ENCODE measurements at regions not wholly inside any gene's neighbourhood (a gene's known extent, or its start where the extent isn't known, plus 50 kb on each side); places are given as distances from the start of the nearest gene placed in this dataset.

DNA sequence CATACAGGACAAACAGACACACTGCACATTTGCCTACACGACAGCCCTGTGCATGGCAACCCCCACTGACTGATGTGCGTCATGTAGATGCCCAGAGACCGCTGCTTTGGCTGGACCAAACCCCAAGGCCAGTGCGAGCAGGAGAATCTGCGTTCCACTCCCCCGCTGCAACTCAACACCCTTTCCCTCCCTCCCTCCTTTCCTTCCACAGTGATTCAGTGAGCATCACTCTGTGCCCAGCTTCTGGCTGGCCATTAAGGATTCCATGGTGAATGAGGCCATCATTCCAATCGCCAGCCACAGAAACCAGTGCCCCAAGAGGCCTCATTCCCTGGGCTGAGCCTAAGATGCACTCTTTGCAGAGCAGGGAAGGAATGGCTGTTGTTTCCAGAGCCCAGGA lies 61.6 kb downstream of the GSX1 start:
- Histone ChIP-seq H3K27me3 (ENCODE audit: control insufficient read depth in 1 of 2, insufficient read depth in 1 of 2, low read length in 2 of 2) (peaks cover 30 to 65% of the 10 kb centered on the region in 2 experiments), H3K4me1 (ENCODE audit: control insufficient read depth, insufficient read depth, low read depth, low read length) (no peaks in the 10 kb centered on the region), H2AK5ac (ENCODE audit: low read length, severe bottlenecking) (no peak overlapping the region), H3K36me3 (ENCODE audit: control insufficient read depth in 1 of 2, insufficient read depth in 2 of 2, low read depth in 1 of 2, low read length in 2 of 2) (no peaks in the 10 kb centered on the region), H4K91ac (ENCODE audit: low read length) (no peak overlapping the region), H3K4me2 (ENCODE audit: low read length, poor library complexity, severe bottlenecking) (no peak overlapping the region), H2BK12ac (ENCODE audit: low read length in 2 of 2) (no peak overlapping the region), H2BK15ac (ENCODE audit: low read depth, poor library complexity, severe bottlenecking) (no peak overlapping the region), H2BK120ac (ENCODE audit: low read depth, low read length) (no peak overlapping the region), H3K23ac (ENCODE audit: low read length in 2 of 2) (no peak overlapping the region), H3K27ac (ENCODE audit: low read length, poor library complexity, severe bottlenecking) (no peak overlapping the region), H3K4me3 (ENCODE audit: insufficient read depth in 1 of 2, low read depth in 1 of 2, low read length in 2 of 2) (peak overlapping the region in 1 of 2 experiments; percentile 9), H3K79me1 (replicated peaks; ENCODE audit: low read length, poor library complexity, severe bottlenecking) (no peaks in the 10 kb centered on the region), H3K9me3 (ENCODE audit: control insufficient read depth, low read length) (no peaks in the 10 kb centered on the region), H3K14ac (ENCODE audit: low read length in 2 of 2) (no peak overlapping the region), H3K18ac (ENCODE audit: low read depth in 1 of 2, low read length in 2 of 2) (no peak overlapping the region), H2BK5ac (ENCODE audit: low read depth, low read length, poor library complexity, severe bottlenecking) (no peak overlapping the region), H3K4ac (ENCODE audit: low read depth in 1 of 2, low read length in 2 of 2) (no peak overlapping the region), H4K8ac (ENCODE audit: low read length) (no peak overlapping the region), H2AFZ (ENCODE audit: low read depth, low read length) (no peak overlapping the region), H3K9ac (ENCODE audit: low read length) (no peak overlapping the region)
- no peak for DNase-seq
- 87% methylated on average over 7 of the region's 7 CpGs for WGBS

DNA sequence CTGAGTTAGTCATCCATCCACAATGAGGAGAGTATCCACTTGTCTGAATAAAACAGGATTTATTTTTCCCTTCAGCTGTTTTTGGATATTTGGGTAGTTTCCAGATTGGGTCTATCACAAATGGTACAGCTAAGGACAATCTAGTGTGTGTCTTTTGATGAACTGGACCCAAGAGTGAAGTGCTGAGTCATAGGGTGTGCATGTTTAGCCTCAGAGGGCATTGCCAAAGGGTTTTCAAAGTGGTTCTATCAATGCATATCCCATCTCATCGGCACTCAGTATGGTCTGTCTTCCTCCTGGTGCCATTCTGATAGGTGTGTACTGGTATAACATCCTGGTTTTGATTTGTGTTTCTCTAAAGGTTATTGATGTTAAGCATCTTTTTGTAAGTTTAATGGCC lies 62.3 kb downstream of the GSX1 start:
- Histone ChIP-seq H3K27ac (ENCODE audit: low read length, poor library complexity, severe bottlenecking) (no peak overlapping the region), H3K79me1 (replicated peaks; ENCODE audit: low read length, poor library complexity, severe bottlenecking) (no peaks in the 10 kb centered on the region), H4K8ac (ENCODE audit: low read length) (no peak overlapping the region), H3K9me3 (ENCODE audit: control insufficient read depth, low read length) (no peaks in the 10 kb centered on the region), H3K4me1 (ENCODE audit: control insufficient read depth, insufficient read depth, low read depth, low read length) (no peaks in the 10 kb centered on the region), H3K14ac (ENCODE audit: low read length in 2 of 2) (no peak overlapping the region), H3K4me3 (ENCODE audit: insufficient read depth in 1 of 2, low read depth in 1 of 2, low read length in 2 of 2) (no peak overlapping the region), H3K4ac (ENCODE audit: low read depth in 1 of 2, low read length in 2 of 2) (no peak overlapping the region), H2AFZ (ENCODE audit: low read depth, low read length) (no peak overlapping the region), H3K23ac (ENCODE audit: low read length in 2 of 2) (no peak overlapping the region), H3K36me3 (ENCODE audit: control insufficient read depth in 1 of 2, insufficient read depth in 2 of 2, low read depth in 1 of 2, low read length in 2 of 2) (no peaks in the 10 kb centered on the region), H2BK120ac (ENCODE audit: low read depth, low read length) (no peak overlapping the region), H3K4me2 (ENCODE audit: low read length, poor library complexity, severe bottlenecking) (no peak overlapping the region), H2BK12ac (ENCODE audit: low read length in 2 of 2) (no peak overlapping the region), H4K91ac (ENCODE audit: low read length) (no peak overlapping the region), H2BK5ac (ENCODE audit: low read depth, low read length, poor library complexity, severe bottlenecking) (no peak overlapping the region), H2AK5ac (ENCODE audit: low read length, severe bottlenecking) (no peak overlapping the region), H3K27me3 (ENCODE audit: control insufficient read depth in 1 of 2, insufficient read depth in 1 of 2, low read length in 2 of 2) (peaks cover 35 to 69% of the 10 kb centered on the region in 2 experiments), H3K18ac (ENCODE audit: low read depth in 1 of 2, low read length in 2 of 2) (no peak overlapping the region), H2BK15ac (ENCODE audit: low read depth, poor library complexity, severe bottlenecking) (no peak overlapping the region), H3K9ac (ENCODE audit: low read length) (no peak overlapping the region)
- DNase-seq, result no peak
- 100% methylated on average over 1 of the region's 1 CpG for WGBS

DNA sequence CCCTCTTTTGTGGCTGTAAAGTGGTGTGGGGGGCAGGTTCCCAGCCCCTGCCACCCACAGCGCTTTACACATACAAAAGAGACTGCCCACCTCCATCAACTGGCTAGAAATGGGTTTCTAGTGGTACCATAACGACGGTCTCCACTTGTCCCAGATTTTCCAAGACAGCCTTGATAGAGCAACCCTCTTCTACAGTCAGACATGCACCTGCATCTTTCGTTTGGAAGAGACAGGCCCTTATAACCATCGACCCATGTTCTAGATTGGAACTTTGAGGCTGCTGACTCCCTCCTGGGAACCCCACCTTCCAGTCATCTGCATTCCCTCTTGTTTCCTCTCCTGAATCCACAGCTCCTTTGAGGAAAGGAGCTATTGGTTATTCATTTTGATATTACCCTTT lies 63.1 kb downstream of the GSX1 start:
- Histone ChIP-seq H4K91ac (ENCODE audit: low read length) (no peak overlapping the region), H3K9ac (ENCODE audit: low read length) (no peak overlapping the region), H2AK5ac (ENCODE audit: low read length, severe bottlenecking) (no peak overlapping the region), H3K4me3 (ENCODE audit: insufficient read depth in 1 of 2, low read depth in 1 of 2, low read length in 2 of 2) (no peak overlapping the region), H3K4ac (ENCODE audit: low read depth in 1 of 2, low read length in 2 of 2) (no peak overlapping the region), H2BK12ac (ENCODE audit: low read length in 2 of 2) (no peak overlapping the region), H2AFZ (ENCODE audit: low read depth, low read length) (no peak overlapping the region), H3K9me3 (ENCODE audit: control insufficient read depth, low read length) (no peaks in the 10 kb centered on the region), H3K18ac (ENCODE audit: low read depth in 1 of 2, low read length in 2 of 2) (no peak overlapping the region), H3K4me2 (ENCODE audit: low read length, poor library complexity, severe bottlenecking) (no peak overlapping the region), H3K14ac (ENCODE audit: low read length in 2 of 2) (no peak overlapping the region), H2BK15ac (ENCODE audit: low read depth, poor library complexity, severe bottlenecking) (no peak overlapping the region), H2BK5ac (ENCODE audit: low read depth, low read length, poor library complexity, severe bottlenecking) (no peak overlapping the region), H4K8ac (ENCODE audit: low read length) (no peak overlapping the region), H3K4me1 (ENCODE audit: control insufficient read depth, insufficient read depth, low read depth, low read length) (no peaks in the 10 kb centered on the region), H3K36me3 (ENCODE audit: control insufficient read depth in 1 of 2, insufficient read depth in 2 of 2, low read depth in 1 of 2, low read length in 2 of 2) (no peaks in the 10 kb centered on the region), H3K27ac (ENCODE audit: low read length, poor library complexity, severe bottlenecking) (no peak overlapping the region), H2BK120ac (ENCODE audit: low read depth, low read length) (no peak overlapping the region), H3K23ac (ENCODE audit: low read length in 2 of 2) (no peak overlapping the region), H3K27me3 (ENCODE audit: control insufficient read depth in 1 of 2, insufficient read depth in 1 of 2, low read length in 2 of 2) (peaks cover 42 to 76% of the 10 kb centered on the region in 2 experiments), H3K79me1 (replicated peaks; ENCODE audit: low read length, poor library complexity, severe bottlenecking) (no peaks in the 10 kb centered on the region)
- DNase-seq, result no peak
- WGBS, result 79% methylated on average over 5 of the region's 5 CpGs

DNA sequence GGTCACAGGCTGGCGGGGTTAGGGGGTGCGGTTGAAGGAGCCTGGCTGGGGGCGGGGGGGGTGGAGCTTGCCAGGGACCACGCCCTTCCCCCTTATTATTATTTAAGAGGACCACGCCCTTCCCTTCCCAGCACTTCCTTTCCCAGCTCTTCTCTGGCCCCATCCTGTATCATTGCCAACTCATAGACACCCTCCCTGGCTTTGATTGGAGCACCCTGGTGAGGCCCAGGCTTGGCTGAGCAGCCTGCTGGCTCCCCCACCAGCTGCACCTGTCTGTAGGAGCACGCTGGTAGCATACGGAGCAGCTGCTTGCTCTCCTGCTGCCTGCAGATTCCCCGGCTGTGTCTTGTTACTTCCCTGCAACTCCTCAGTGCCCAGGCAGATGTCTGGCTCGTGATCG lies 62.5 kb upstream of the PDX1 start:
- Histone ChIP-seq H2AFZ (ENCODE audit: low read depth, low read length) (no peak overlapping the region), H4K91ac (ENCODE audit: low read length) (no peak overlapping the region), H2BK5ac (ENCODE audit: low read depth, low read length, poor library complexity, severe bottlenecking) (no peak overlapping the region), H3K27ac (ENCODE audit: low read length, poor library complexity, severe bottlenecking) (no peak overlapping the region), H2AK5ac (ENCODE audit: low read length, severe bottlenecking) (no peak overlapping the region), H3K4me3 (ENCODE audit: insufficient read depth in 1 of 2, low read depth in 1 of 2, low read length in 2 of 2) (no peak overlapping the region), H2BK120ac (ENCODE audit: low read depth, low read length) (no peak overlapping the region), H3K14ac (ENCODE audit: low read length in 2 of 2) (no peak overlapping the region), H3K4ac (ENCODE audit: low read depth in 1 of 2, low read length in 2 of 2) (no peak overlapping the region), H2BK12ac (ENCODE audit: low read length in 2 of 2) (no peak overlapping the region), H3K18ac (ENCODE audit: low read depth in 1 of 2, low read length in 2 of 2) (no peak overlapping the region), H3K36me3 (ENCODE audit: control insufficient read depth in 1 of 2, insufficient read depth in 2 of 2, low read depth in 1 of 2, low read length in 2 of 2) (no peaks in the 10 kb centered on the region), H3K4me2 (ENCODE audit: low read length, poor library complexity, severe bottlenecking) (no peak overlapping the region), H3K4me1 (ENCODE audit: control insufficient read depth, insufficient read depth, low read depth, low read length) (no peaks in the 10 kb centered on the region), H3K9me3 (ENCODE audit: control insufficient read depth, low read length) (no peaks in the 10 kb centered on the region), H3K79me1 (replicated peaks; ENCODE audit: low read length, poor library complexity, severe bottlenecking) (no peaks in the 10 kb centered on the region), H2BK15ac (ENCODE audit: low read depth, poor library complexity, severe bottlenecking) (no peak overlapping the region), H3K9ac (ENCODE audit: low read length) (no peak overlapping the region), H3K23ac (ENCODE audit: low read length in 2 of 2) (no peak overlapping the region), H4K8ac (ENCODE audit: low read length) (no peak overlapping the region), H3K27me3 (ENCODE audit: control insufficient read depth in 1 of 2, insufficient read depth in 1 of 2, low read length in 2 of 2) (peaks cover 41 to 69% of the 10 kb centered on the region in 2 experiments)
- WGBS, result 80% methylated on average over 9 of the region's 10 CpGs
- DNase-seq, result no peak
